ENCODE measurements at regions not wholly inside any gene's neighbourhood (a gene's known extent, or its start where the extent isn't known, plus 50 kb on each side); places are given as distances from the start of the nearest gene placed in this dataset.

DNA sequence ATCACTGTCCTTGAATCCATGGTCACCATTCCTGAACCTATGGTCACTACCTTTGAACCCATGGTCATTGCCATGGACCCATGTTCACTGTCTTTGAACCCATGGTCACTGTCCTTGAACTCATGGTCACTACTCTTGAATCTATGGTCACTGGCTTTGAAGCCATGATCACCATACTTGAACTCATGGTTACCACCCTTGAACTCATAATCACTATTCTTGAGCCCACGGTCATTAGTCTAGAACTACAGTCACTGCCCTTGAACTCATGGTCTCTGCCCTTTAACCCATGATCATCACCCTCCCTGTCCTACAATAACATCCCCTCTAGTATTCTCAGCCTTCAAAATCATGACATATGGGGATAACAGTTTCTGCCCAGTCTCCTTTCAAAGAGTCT is 270.5 kb downstream of the CXCL12 start (continued):
- TF ChIP-seq CHD7 (IDR thresholded peaks at IDR 0.05; ENCODE audit: insufficient replicate concordance, low read length) (no peak), SP2 (IDR thresholded peaks at IDR 0.05; ENCODE audit: low read length) (no peak), KDM4A (IDR thresholded peaks at IDR 0.05; ENCODE audit: low read depth, low read length, severe bottlenecking) (no peak), SUZ12 (IDR thresholded peaks at IDR 0.05; ENCODE audit: low read length) (no peak), TEAD4 (IDR thresholded peaks at IDR 0.05; ENCODE audit: low read depth, low read length) (no peak)

Data from H1 (cell line).